SK-N-SH (cell line): ENCODE measurements at regions not wholly inside any gene's neighbourhood (a gene's known extent, or its start where the extent isn't known, plus 50 kb on each side); places are given as distances from the start of the nearest gene placed in this dataset.

Experiments
- CTCF ChIA-PET: fragments of 300-600, 350-600 bp; formaldehyde crosslinking; extraction: SDS; loops from one replicate; lab custom pipeline; 2021; lab: Yijun Ruan, JAX
- POLR2A ChIA-PET: fragments of 350-600 bp; sonication (Branson Sonifier 250); formaldehyde crosslinking; extraction: SDS; loops from one replicate; lab custom pipeline; 2020; ENCODE audit warnings: antibody characterized with exemption, inconsistent platforms; lab: Yijun Ruan, JAX
- DNase-seq: peaks from one replicate; pipeline ENCODE4 v3.0.0; 2012
- H2AFZ ChIP-seq: fragments of 200-600 bp; sonication (generic); 2 replicates; pipeline ENCODE4 v1.8.1; 2016; ENCODE audit warnings: antibody characterized with exemption, mild to moderate bottlenecking, low read depth
- H3F3A ChIP-seq: fragments of 200-600 bp; sonication (generic); replicated peaks from 2 replicates; pipeline ENCODE3; 2016; ENCODE audit warnings: antibody characterized with exemption, mild to moderate bottlenecking; ENCODE audit not compliant: insufficient read depth
- H3K27ac ChIP-seq, 2 experiments: fragments of 200-500 bp in 1 of 2; fragments of 200-600 bp in 1 of 2; sonication (Bioruptor generic) in 1 of 2; sonication (generic), shearing (Covaris generic) in 1 of 2; 2 replicates each; pipeline versions ENCODE4 v1.5.1 to v1.6.1; 2014 to 2016; ENCODE audit warnings: low read depth in 2 of 2, inconsistent platforms in 1 of 2, low read length in 1 of 2, mild to moderate bottlenecking in 1 of 2, mixed read lengths in 1 of 2
- H3K27me3 ChIP-seq: fragments of 200-600 bp; sonication (generic), shearing (Covaris generic); 2 replicates; pipeline ENCODE4 v1.6.1; 2016; ENCODE audit warnings: mixed run types; ENCODE audit not compliant: insufficient read depth
- H3K36me3 ChIP-seq, 2 experiments: fragments of 200-500 bp in 1 of 2; fragments of 200-600 bp in 1 of 2; sonication (Bioruptor generic) in 1 of 2; sonication (generic) in 1 of 2; replicated peaks in 1 of 2; 2 replicates each; pipeline versions ENCODE3 to v1.5.1; 2014 to 2016; ENCODE audit warnings: low read length in 1 of 2, mild to moderate bottlenecking in 1 of 2; ENCODE audit not compliant: insufficient read depth in 2 of 2, control insufficient read depth in 1 of 2
- H3K4me1 ChIP-seq, 2 experiments: fragments of 200-500 bp in 1 of 2; fragments of 200-600 bp in 1 of 2; sonication (Bioruptor generic) in 1 of 2; sonication (generic), shearing (Covaris generic) in 1 of 2; 2 replicates each; pipeline versions ENCODE4 v1.5.1 to v1.6.1; 2014 to 2016; ENCODE audit warnings: low read depth in 1 of 2, low read length in 1 of 2, mixed run types in 1 of 2; ENCODE audit not compliant: insufficient read depth in 2 of 2, control insufficient read depth in 1 of 2
- H3K4me2 ChIP-seq: fragments of 200-600 bp; sonication (generic), shearing (Covaris generic); 2 replicates; pipeline ENCODE4 v1.6.1; 2017; ENCODE audit warnings: mixed run types
- H3K4me3 ChIP-seq, 2 experiments: fragments of 200-500 bp in 1 of 2; fragments of 200-600 bp in 1 of 2; sonication (Bioruptor generic) in 1 of 2; sonication (generic), shearing (Covaris generic) in 1 of 2; 2 replicates each; pipeline versions ENCODE4 v1.5.1 to v1.8.1; 2014 to 2016; ENCODE audit warnings: low read depth in 2 of 2, inconsistent platforms in 1 of 2, low read length in 1 of 2, mild to moderate bottlenecking in 1 of 2, mixed read lengths in 1 of 2, moderate library complexity in 1 of 2
- H3K79me2 ChIP-seq: fragments of 200-600 bp; sonication (generic); 2 replicates; pipeline ENCODE4 v1.8.1; 2017; ENCODE audit warnings: mild to moderate bottlenecking; ENCODE audit not compliant: insufficient read depth
- H3K9ac ChIP-seq: fragments of 200-600 bp; sonication (generic); 2 replicates; pipeline ENCODE4 v1.6.1; 2017; ENCODE audit warnings: mixed run types
- H3K9me2 ChIP-seq: fragments of 200-600 bp; sonication (generic); 2 replicates; pipeline ENCODE4 v1.6.1; 2017; ENCODE audit warnings: mixed run types
- H3K9me3 ChIP-seq: fragments of 200-600 bp; sonication (generic); 2 replicates; pipeline ENCODE4 v1.6.1; 2017; ENCODE audit warnings: mixed run types, mild to moderate bottlenecking, moderate library complexity
- H4K20me1 ChIP-seq: fragments of 200-600 bp; sonication (generic); 2 replicates; pipeline ENCODE4 v1.6.1; 2017; ENCODE audit warnings: mild to moderate bottlenecking, mixed run types; ENCODE audit not compliant: insufficient read depth
- ELF1 ChIP-seq: IDR thresholded peaks from 2 replicates; pipeline ENCODE4 v1.4.0; 2012
- EP300 ChIP-seq, 2 experiments: IDR thresholded peaks; 2 replicates each; pipeline versions ENCODE4 v1.4.0 to v1.6.1; 2012; ENCODE audit warnings: borderline replicate concordance in 1 of 2, low read depth in 1 of 2, low read length in 1 of 2
- MXI1 ChIP-seq: IDR thresholded peaks from 2 replicates; pipeline ENCODE4 v1.6.1; 2012; ENCODE audit warnings: mild to moderate bottlenecking, low read depth, low read length, improper control_type of control experiment
- NFIC ChIP-seq: IDR thresholded peaks from 2 replicates; pipeline ENCODE4 v1.4.0; 2012; ENCODE audit warnings: borderline replicate concordance
- NRF1 ChIP-seq: IDR thresholded peaks from 2 replicates; pipeline ENCODE4 v1.6.1; 2012; ENCODE audit warnings: low read depth, mild to moderate bottlenecking, low read length
- RAD21 ChIP-seq: IDR thresholded peaks from 2 replicates; pipeline ENCODE4 v1.6.1; 2012; ENCODE audit warnings: mild to moderate bottlenecking, low read length
- RCOR1 ChIP-seq: fragments of 150-350 bp; IDR thresholded peaks from 2 replicates; pipeline ENCODE4 v1.6.1; 2017; ENCODE audit warnings: antibody characterized with exemption, low read length
- RFX5 ChIP-seq: IDR thresholded peaks from 2 replicates; pipeline ENCODE4 v1.6.1; 2012; ENCODE audit warnings: mild to moderate bottlenecking, improper control_type of control experiment, low read length
- SMC3 ChIP-seq: IDR thresholded peaks from 2 replicates; pipeline ENCODE4 v1.6.1; 2012; ENCODE audit warnings: low read depth, low read length, improper control_type of control experiment
- TAF1 ChIP-seq: IDR thresholded peaks from 2 replicates; pipeline ENCODE4 v1.6.1; 2012; ENCODE audit warnings: low read depth, mild to moderate bottlenecking, low read length, moderate library complexity, borderline replicate concordance
- TCF12 ChIP-seq: IDR thresholded peaks from 2 replicates; pipeline ENCODE4 v1.4.0; 2012
- WGBS: methylation state at CpG from one replicate; pipeline ENCODE4 v1.1.6; 2017; ENCODE audit warnings: low lambda C conversion rate; 5-methylcytosine and 5-hydroxymethylcytosine counted together
- TF ChIP-seq, protein P1 (sequence below): fragments of 200-600 bp; sonication (generic); IDR thresholded peaks from 2 replicates; pipeline ENCODE4 v1.6.1; 2017; ENCODE audit warnings: antibody characterized with exemption, mild to moderate bottlenecking, moderate library complexity
- TF ChIP-seq, protein P2 (sequence below): IDR thresholded peaks from 2 replicates; pipeline ENCODE4 v1.4.0; 2012; ENCODE audit warnings: low read depth
- TF ChIP-seq, protein P3 (sequence below): IDR thresholded peaks from 2 replicates; pipeline ENCODE4 v1.4.0; 2012; ENCODE audit warnings: low read depth, borderline replicate concordance

DNA sequence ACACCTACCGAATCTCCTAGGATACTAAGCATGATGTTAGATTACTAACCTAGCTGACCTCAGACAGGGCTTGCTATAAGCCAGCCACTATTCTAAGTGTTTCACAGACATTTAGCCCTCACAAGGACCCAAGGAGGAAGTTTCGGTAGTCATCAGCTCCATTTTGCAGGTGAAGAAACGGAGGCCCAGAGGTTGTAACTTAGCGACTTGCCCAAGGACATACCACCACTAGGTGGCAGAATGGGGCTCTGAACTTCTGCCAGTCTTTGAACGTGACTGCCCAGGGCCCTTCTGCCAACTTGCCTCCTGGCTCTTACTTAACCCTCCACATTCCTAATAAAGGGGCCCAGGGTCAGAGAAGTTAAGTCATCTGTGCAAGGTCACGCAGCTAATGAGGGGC, 283.5 kb downstream of the C1orf94 start:
- no peaks in the 10 kb centered on the region for H3K9me2 ChIP-seq
- H3K36me3 ChIP-seq: no peaks in the 10 kb centered on the region
- H2AFZ ChIP-seq: no peak overlapping the region
- no peaks in the 10 kb centered on the region for H3K79me2 ChIP-seq
- H3K9me3 ChIP-seq: no peaks in the 10 kb centered on the region
- no peaks in the 10 kb centered on the region for H4K20me1 ChIP-seq
- no peak overlapping the region for H3K4me2 ChIP-seq
- H3K27me3 ChIP-seq: no peaks in the 10 kb centered on the region
- ChIA-PET CTCF (interaction anchor here (0.7 to 4.8 kb wide), 21 partner anchors 10 to 308 kb away, joined by 3 to 42 read pairs (median 5); no protein-coding TSS in a partner anchor), POLR2A (no interaction called here)
- H3K9ac ChIP-seq: no peak overlapping the region
- H3K4me1 ChIP-seq: no peaks in the 10 kb centered on the region
- H3K27ac ChIP-seq: no peak overlapping the region
- TF ChIP-seq, protein P1, sequence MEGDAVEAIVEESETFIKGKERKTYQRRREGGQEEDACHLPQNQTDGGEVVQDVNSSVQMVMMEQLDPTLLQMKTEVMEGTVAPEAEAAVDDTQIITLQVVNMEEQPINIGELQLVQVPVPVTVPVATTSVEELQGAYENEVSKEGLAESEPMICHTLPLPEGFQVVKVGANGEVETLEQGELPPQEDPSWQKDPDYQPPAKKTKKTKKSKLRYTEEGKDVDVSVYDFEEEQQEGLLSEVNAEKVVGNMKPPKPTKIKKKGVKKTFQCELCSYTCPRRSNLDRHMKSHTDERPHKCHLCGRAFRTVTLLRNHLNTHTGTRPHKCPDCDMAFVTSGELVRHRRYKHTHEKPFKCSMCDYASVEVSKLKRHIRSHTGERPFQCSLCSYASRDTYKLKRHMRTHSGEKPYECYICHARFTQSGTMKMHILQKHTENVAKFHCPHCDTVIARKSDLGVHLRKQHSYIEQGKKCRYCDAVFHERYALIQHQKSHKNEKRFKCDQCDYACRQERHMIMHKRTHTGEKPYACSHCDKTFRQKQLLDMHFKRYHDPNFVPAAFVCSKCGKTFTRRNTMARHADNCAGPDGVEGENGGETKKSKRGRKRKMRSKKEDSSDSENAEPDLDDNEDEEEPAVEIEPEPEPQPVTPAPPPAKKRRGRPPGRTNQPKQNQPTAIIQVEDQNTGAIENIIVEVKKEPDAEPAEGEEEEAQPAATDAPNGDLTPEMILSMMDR: peak; percentile 23; the same call in 1 of the 2 replicates
- peak; percentile 51; the same call in 1 of the 2 replicates for TF ChIP-seq SMC3
- TF ChIP-seq RAD21: peak; percentile 56
- no peak for TF ChIP-seq RCOR1
- H3F3A ChIP-seq: no peaks in the 10 kb centered on the region
- H3K4me3 ChIP-seq: no peak overlapping the region
- WGBS: 53% methylated on average over 5 of the region's 6 CpGs
- DNase-seq: peak; percentile 37

DNA sequence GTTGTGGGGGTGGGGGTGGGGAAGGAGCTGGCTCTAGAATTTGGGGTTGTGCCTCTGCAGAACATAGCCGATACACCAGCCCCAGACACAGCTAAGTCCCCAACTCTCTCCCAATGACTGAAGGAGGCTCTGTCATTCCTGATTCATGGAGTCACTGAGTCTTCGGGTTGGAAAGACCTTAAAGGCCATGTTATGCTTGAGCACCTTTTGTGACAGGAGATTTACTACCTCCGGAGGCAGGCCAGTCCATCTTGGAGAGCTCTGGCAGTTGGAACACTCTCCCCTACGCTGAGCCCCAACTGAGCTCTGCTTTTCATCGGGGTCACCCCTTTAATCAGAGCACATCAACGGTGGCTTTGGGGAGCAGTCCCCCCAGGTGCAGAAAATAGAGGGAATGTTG, 284.4 kb upstream of the GJB5 start:
- Histone ChIP-seq H4K20me1 (no peaks in the 10 kb centered on the region), H3K27ac (no peak overlapping the region), H2AFZ (no peak overlapping the region), H3K4me3 (no peak overlapping the region), H3K27me3 (no peaks in the 10 kb centered on the region), H3K9me3 (no peaks in the 10 kb centered on the region; the same call in 1 of the 2 replicates), H3K9ac (no peak overlapping the region), H3K79me2 (no peaks in the 10 kb centered on the region), H3F3A (no peaks in the 10 kb centered on the region), H3K9me2 (no peaks in the 10 kb centered on the region), H3K4me1 (no peaks in the 10 kb centered on the region), H3K36me3 (no peaks in the 10 kb centered on the region), H3K4me2 (no peak overlapping the region)
- TF ChIP-seq EP300 (IDR thresholded peaks at IDR 0.05; ENCODE audit: borderline replicate concordance in 1 of 2, low read depth in 1 of 2, low read length in 1 of 2): no peak
- TF ChIP-seq RFX5: no peak
- no peak for DNase-seq
- POLR2A ChIA-PET: no interaction called here
- CTCF ChIA-PET: interaction anchor here (0.9 to 2.7 kb wide), 3 partner anchors 10 to 123 kb away, joined by 3 to 19 read pairs (median 4); no protein-coding TSS in a partner anchor
- WGBS: 40% methylated on average over 5 of the region's 6 CpGs

DNA sequence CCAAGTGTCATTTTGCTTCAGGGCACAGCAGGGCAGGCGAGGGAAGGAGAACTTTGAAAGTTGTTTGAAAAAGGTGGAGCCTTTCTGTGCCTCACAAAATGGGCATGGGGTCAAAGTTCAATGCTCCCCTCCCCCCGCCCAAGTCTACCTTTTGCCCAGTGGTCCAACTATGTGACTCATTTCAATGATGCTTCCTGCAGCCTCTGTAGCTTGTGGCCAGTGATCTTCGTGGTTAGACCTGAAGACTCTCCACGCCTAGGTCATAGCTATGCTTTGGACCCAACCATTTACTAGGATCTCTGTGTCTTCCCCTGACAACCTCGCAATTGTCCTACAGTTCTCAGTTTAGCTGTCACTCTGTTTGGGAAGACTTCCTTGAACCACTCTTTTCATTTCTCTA, 280.3 kb upstream of the GJB5 start:
- no peak for DNase-seq
- H3K36me3 ChIP-seq: no peaks in the 10 kb centered on the region
- POLR2A ChIA-PET: interaction anchor here (0.6 kb wide), 1 partner anchor 225 kb away, joined by 5 read pairs; no protein-coding TSS in a partner anchor
- H3K4me3 ChIP-seq: no peak overlapping the region
- H3F3A ChIP-seq: no peaks in the 10 kb centered on the region
- 5% methylated on average over 5 of the region's 5 CpGs for WGBS
- H3K27me3 ChIP-seq: no peaks in the 10 kb centered on the region
- H3K4me1 ChIP-seq: no peaks in the 10 kb centered on the region
- no peaks in the 10 kb centered on the region for H3K9me2 ChIP-seq
- TF ChIP-seq ELF1: no peak
- no peak for TF ChIP-seq NFIC
- TF ChIP-seq SMC3: no peak
- TF ChIP-seq, protein P2, sequence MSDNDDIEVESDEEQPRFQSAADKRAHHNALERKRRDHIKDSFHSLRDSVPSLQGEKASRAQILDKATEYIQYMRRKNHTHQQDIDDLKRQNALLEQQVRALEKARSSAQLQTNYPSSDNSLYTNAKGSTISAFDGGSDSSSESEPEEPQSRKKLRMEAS: no peak
- TF ChIP-seq MXI1: no peak
- TF ChIP-seq, protein P3, sequence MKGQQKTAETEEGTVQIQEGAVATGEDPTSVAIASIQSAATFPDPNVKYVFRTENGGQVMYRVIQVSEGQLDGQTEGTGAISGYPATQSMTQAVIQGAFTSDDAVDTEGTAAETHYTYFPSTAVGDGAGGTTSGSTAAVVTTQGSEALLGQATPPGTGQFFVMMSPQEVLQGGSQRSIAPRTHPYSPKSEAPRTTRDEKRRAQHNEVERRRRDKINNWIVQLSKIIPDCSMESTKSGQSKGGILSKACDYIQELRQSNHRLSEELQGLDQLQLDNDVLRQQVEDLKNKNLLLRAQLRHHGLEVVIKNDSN: no peak
- no peak for TF ChIP-seq TAF1
- TF ChIP-seq TCF12: no peak
- TF ChIP-seq NRF1: no peak
- TF ChIP-seq, all 33 proteins: peak for 0
- H3K4me2 ChIP-seq: no peak overlapping the region
- no peaks in the 10 kb centered on the region for H4K20me1 ChIP-seq
- CTCF ChIA-PET: interaction anchor here (3.6 kb wide), 1 partner anchor 14 kb away, joined by 18 read pairs; no protein-coding TSS in a partner anchor
- no peaks in the 10 kb centered on the region; the same call in 1 of the 2 replicates for H3K9me3 ChIP-seq
- H3K27ac ChIP-seq: no peak overlapping the region
- H2AFZ ChIP-seq: no peak overlapping the region
- no peak overlapping the region for H3K9ac ChIP-seq
- H3K79me2 ChIP-seq: no peaks in the 10 kb centered on the region
